Heart right ventricle (tissue), 16 donors: ENCODE measurements at regions not wholly inside any gene's neighbourhood (a gene's known extent, or its start where the extent isn't known, plus 50 kb on each side); places are given as distances from the start of the nearest gene placed in this dataset.

Experiments used
- ATAC-seq, 8 donors: fragments of 200-7000 bp; cut with Tn5 transposase; one replicate each; pipeline ENCODE4 v1.9.1; 2020; ENCODE audit warnings: mild to moderate bottlenecking in 8 of 8, moderate library complexity in 8 of 8, moderate number of reproducible peaks in 1 of 8
- DNase-seq, 2 donors: peaks; one replicate each; pipeline ENCODE4 v3.0.0-alpha.2; 2020
- H3K27ac ChIP-seq, 10 donors: fragments of 200-600 bp; sonication (generic) in 2 of 10; one replicate each; pipeline versions ENCODE4 v1.5.0 to v1.8.0; 2020 to 2022; ENCODE audit warnings: mild to moderate bottlenecking in 3 of 10
- H3K27me3 ChIP-seq, 7 donors: fragments of 200-600 bp; one replicate each; pipeline ENCODE4 v1.8.0; 2021 to 2022; ENCODE audit warnings: mild to moderate bottlenecking in 2 of 7
- H3K36me3 ChIP-seq, 9 donors: fragments of 200-600 bp; sonication (generic) in 1 of 9; one replicate each; pipeline versions ENCODE4 v1.5.0 to v1.8.0; 2020 to 2022; ENCODE audit warnings: mild to moderate bottlenecking in 2 of 9
- H3K4me1 ChIP-seq, 9 donors: fragments of 200-600 bp; sonication (generic) in 1 of 9; one replicate each; pipeline versions ENCODE4 v1.5.0 to v1.8.0; 2020 to 2022; ENCODE audit warnings: mild to moderate bottlenecking in 4 of 9
- H3K4me3 ChIP-seq, 10 donors: fragments of 200-600 bp; sonication (generic) in 2 of 10; one replicate each; pipeline versions ENCODE4 v1.5.0 to v1.8.0; 2020 to 2022; ENCODE audit warnings: mild to moderate bottlenecking in 7 of 10, moderate library complexity in 2 of 10
- H3K9me3 ChIP-seq, 11 donors: fragments of 200-600 bp in 10 of 11; sonication (generic) in 2 of 11; one replicate each; pipeline versions ENCODE4 v1.5.0 to v1.8.0; 2013 to 2022; ENCODE audit warnings: mild to moderate bottlenecking in 2 of 11, control low read depth in 1 of 11, moderate library complexity in 1 of 11
- CTCF ChIP-seq, 9 donors: fragments of 200-600 bp; sonication (generic) in 2 of 9; IDR thresholded peaks; one replicate each; pipeline versions ENCODE4 v1.5.0 to v1.8.0; 2021 to 2022; ENCODE audit warnings: antibody characterized with exemption in 9 of 9, mild to moderate bottlenecking in 5 of 9, moderate library complexity in 1 of 9
- WGBS, 2 donors: extraction: QIAGEN DNeasy Blood & Tissue Kit; methylation state at CpG; one replicate each; pipeline ENCODE4 v1.1.7; 2013; ENCODE audit warnings: inconsistent platforms in 1 of 2; 5-methylcytosine and 5-hydroxymethylcytosine counted together
- intact Hi-C, 10 donors: fragments of 100-400 bp; cut with DNase I; formaldehyde crosslinking; loops; one replicate each; pipeline versions ENCODE4 v1.11.1 to v1.14.2; 2022
- donor health status: Arrhythmogenic right ventricular cardiomyopathy.
- donor health status: ischemic (EF 13 %, LVEDD 7.1; RV severe dilation, severe dysfunction).
- donor health status: healthy with polysubstance abuse.
- donor health status: DM: no; HTN: yes; CAD: no.
- donor health status: DM: no; HTN: no; CAD: no.
- donor health status: ischemic (EF 25% LVEDD 6.9; RV normal size, moderate dysfunction).
- donor health status: ischemic (EF 25% LVEDD 5.7; RV mildly dilated, moderate dysfunction).
- donor health status: healthy.
- donor health status: DM: yes; HTN: yes; CAD: no.
- donor health status: Ischemic cardiomyopathy.
- donor health status: ischemic (EF 35%, LVEDD 5.7; RV mildly dilated, moderate dysfunction).
- donor health status: nonischemic (EF 11% LVEDD 7.7; RV severe dilation, severe dysfunction).
- donor health status: DM: yes; HTN: yes; CAD: no.
- donor health status: PGD.
- donor health status: ischemic (EF 29% LVEDD 5.4; RV normal size, mild dysfunction).
- donor health status: nonischemic (EF 23%, LVEDD 6.1; RV moderate dilation, normal function).

GRCh38 chr3:194196876-194197275 is 60.9 kb downstream of the HES1 start:
- Histone ChIP-seq H3K27me3 (peaks cover 0 to 17% (median 6%) of the 10 kb centered on the region in 7 donors), H3K27ac (no peak overlapping the region), H3K36me3 (no peaks in the 10 kb centered on the region), H3K4me3 (no peak overlapping the region), H3K9me3 (peaks cover 0 to 5% (median 0%) of the 10 kb centered on the region in 11 donors), H3K4me1 (peaks cover 0 to 13% (median 5%) of the 10 kb centered on the region in 9 donors)
- ATAC-seq (no peak), DNase-seq (no peak)
- TF ChIP-seq CTCF (IDR thresholded peaks at IDR 0.05) = no peak
- WGBS, 2 donors = 94 to 96% methylated on average over 9 of the region's 9 CpGs
- intact Hi-C loops = no loop called here

DNA sequence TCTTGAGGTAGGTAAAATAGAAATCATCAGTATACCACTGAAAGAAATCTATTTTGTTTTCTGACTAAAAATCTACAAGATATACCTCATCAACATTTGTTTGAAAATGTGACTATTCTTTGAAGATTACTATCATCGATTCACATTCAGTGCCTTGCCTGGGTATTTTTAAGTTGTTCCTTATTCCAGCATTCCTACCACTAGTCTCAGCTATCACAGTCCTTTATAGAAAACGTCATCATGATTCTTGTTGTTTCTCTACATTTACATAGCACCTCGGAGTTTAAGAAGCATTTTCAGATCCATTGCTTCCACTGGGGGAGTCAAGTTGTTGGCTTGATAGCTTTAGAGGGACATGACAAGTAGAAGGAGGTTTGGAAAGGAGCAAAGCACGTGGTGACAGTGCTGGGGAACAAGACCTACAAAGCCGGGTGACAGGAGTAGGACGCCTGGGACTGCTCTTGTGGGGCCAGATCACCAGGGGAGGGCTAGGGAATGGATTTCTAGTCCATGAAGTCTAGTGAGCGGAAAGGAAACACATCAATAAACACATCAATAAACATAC is 61.5 kb downstream of the HES1 start:
- DNase-seq = no peak
- intact Hi-C loops = no loop called here
- no peak for ATAC-seq
- no peaks in the 10 kb centered on the region for H3K36me3 ChIP-seq
- no peak overlapping the region for H3K4me3 ChIP-seq
- 58 to 70% methylated on average over 7 of the region's 7 CpGs for WGBS, 2 donors
- H3K9me3 ChIP-seq = no peaks in the 10 kb centered on the region
- peaks cover 0 to 20% (median 6%) of the 10 kb centered on the region in 7 donors for H3K27me3 ChIP-seq
- H3K27ac ChIP-seq = no peak overlapping the region
- TF ChIP-seq CTCF (IDR thresholded peaks at IDR 0.05) = no peak
- peaks cover 0 to 13% (median 5%) of the 10 kb centered on the region in 9 donors for H3K4me1 ChIP-seq

DNA sequence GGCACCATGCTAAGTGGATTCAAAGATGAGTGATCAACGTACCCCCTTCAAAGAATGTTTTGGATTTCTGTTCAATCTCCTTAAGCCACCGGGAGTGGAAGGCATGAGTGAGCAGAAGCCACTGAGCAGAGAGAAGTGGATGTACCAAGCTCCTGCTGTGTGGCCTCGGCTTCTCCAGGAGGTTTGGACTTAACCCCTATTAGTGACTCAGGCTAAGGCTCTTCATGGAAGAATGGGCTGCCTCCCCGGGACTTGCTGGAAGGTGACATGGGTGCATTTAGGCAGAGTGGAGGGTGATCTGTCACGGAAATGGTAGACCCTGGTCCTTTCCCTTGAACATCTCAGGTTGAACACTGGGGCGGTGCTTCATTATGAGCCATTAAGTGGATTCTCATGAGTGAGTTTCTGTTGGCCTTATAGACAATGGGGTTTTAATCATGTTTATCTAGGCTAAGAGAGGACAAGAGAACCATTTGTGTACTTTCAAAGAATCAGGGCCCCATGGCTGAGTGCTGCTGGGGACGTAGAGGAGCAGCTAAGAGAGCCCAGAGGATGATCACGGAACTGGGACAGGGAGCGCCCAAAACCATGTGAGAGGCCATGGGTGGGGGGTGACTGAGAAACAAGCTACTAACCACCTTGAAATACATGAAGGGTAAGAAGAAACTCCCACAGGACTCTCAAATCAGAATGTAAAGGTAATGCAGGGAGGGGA is 62.2 kb downstream of the HES1 start:
- intact Hi-C loops = no loop called here

GRCh38 chr3:194198938-194199337 is 63.0 kb downstream of the HES1 start:
- Histone ChIP-seq H3K4me3 (no peak overlapping the region), H3K27me3 (peaks cover 0 to 32% (median 17%) of the 10 kb centered on the region in 7 donors), H3K4me1 (peaks cover 0 to 14% (median 5%) of the 10 kb centered on the region in 9 donors), H3K36me3 (no peaks in the 10 kb centered on the region), H3K27ac (no peak overlapping the region), H3K9me3 (no peaks in the 10 kb centered on the region)
- TF ChIP-seq CTCF (IDR thresholded peaks at IDR 0.05) = no peak
- whole genome bisulfite sequencing, 2 donors = 92 to 96% methylated on average over 3 of the region's 3 CpGs
- ATAC-seq = no peak
- DNase-seq = no peak
- intact Hi-C loops = no loop called here

More for the DNA sequence above, 62.2 kb downstream of the HES1 start:
- no peaks in the 10 kb centered on the region for H3K36me3 ChIP-seq
- ATAC-seq (no peak), DNase-seq (no peak)
- H3K4me3 ChIP-seq = no peak overlapping the region
- TF ChIP-seq CTCF (IDR thresholded peaks at IDR 0.05) = no peak
- peaks cover 0 to 24% (median 9%) of the 10 kb centered on the region in 7 donors for H3K27me3 ChIP-seq
- 92 to 96% methylated on average over 9 of the region's 9 CpGs for WGBS, 2 donors
- no peaks in the 10 kb centered on the region for H3K9me3 ChIP-seq
- H3K4me1 ChIP-seq = peaks cover 0 to 13% (median 5%) of the 10 kb centered on the region in 9 donors
- H3K27ac ChIP-seq = no peak overlapping the region
